IPS-NIHi11 (cell line): ENCODE measurements at regions not wholly inside any gene's neighbourhood (a gene's known extent, or its start where the extent isn't known, plus 50 kb on each side); places are given as distances from the start of the nearest gene placed in this dataset.
A peak's percentile ranks its signal among the peaks of the same experiment; 100 is the strongest.
"Not testable (repeated sequence)": the region's sequence is repeated elsewhere in the genome, so short reads cannot be mapped to it uniquely, and the experiment has no call there.

Experiments used
- DNase-seq: peaks from one replicate; pipeline ENCODE4 v3.0.0; 2012; ENCODE audit warnings: mixed read lengths, low spot score

DNA sequence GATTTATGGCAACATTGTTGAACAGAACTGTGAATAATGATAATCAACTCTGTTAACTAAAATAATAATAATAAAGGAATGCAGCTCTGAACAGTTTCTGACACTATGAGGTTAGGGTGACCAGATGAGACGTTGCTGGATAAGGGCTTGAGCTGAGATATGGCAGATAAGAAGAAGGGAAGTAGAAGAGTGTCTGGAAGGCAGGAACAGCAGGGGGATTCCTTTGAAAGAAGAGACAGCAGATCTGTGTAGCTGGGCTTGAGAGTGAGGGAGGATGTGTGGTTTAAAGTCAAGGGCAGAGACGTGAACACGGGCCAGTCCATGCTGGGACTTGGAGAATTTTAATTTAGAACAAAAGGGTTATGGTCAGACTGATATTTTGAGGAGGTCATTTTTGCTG lies 273.1 kb upstream of the SLC14A2 start:
- DNase-seq, result no peak

GRCh38 chr18:45342653-45343052 lies 272.6 kb upstream of the SLC14A2 start:
- DNase-seq, result no peak

DNA sequence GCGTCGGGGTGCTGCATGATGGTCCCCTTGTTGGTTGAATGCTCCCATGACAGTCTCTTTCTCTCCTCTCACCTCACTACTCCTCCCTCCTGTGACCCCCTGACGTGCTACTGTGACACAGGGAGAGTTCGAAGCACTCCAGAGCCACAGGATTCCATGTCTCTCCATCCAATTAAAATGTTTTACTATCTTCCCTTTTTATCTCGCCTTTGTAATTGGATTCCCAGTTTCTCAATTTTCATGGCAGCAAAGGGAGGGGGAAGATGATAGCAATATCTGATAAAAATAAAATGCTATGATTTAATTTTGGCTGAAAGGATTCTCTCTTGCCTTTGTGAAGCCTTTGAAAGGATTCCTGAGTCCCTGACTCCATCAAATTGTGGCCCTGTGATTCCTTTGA lies 271.9 kb upstream of the SLC14A2 start:
- DNase-seq, result no peak

DNA sequence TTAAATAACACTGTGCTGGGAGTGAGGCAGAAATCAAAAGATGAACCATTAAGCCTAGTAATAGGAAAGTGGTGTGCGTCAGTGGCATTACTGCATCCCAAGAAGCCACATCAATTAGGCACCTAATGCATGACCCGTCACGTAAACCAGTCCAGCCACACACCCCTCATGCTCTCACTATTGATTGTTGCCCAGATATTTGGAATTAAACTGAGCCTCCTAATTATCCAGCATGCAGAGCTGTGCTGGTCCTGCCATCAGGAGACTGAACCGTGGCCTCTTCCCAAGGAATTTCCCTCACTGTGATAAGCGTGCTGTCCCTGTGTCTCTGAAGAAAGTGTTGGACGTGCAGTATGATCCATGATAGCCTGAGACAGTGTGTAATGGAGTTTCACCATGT lies 270.6 kb upstream of the SLC14A2 start:
- not testable (repeated sequence) for DNase-seq

DNA sequence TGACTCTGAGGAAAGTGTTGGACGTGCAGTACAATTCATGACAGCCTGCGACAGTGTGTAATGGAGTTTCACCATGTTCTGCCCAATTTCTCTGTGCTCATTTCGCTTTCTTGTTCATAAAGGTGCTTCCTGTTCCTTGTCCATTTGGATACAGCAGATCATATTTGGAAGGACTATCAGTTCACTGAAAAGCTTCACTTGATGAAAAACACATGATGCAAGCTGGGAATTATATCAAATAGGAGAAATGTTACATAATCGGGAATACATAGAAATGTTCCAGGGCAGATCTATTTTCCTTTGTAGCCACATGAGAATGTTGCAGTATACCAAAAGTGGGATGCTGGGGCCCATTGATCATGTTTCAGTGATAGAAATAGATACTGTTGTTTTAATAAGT lies 266.3 kb upstream of the SLC14A2 start:
- DNase-seq, result no peak

DNA sequence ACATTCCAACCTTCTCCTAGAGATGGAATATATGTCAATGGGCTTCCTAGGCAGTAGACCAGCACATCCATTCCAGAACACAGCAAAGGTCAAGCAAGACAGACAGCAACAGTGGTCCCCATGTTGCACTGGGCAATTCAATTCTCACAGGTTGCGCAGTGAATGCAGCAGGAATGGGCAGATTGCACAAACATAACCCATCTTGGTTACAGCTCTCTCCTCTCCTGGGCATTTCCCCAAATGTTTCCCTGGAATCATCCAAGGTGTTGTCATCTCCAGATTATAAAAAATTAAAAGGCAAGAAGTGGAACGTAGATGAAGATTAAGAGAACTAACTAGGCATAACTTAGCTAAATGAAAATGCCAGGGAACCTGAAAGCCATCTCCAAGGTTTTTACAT lies 265.8 kb upstream of the SLC14A2 start:
- DNase-seq, result no peak

DNA sequence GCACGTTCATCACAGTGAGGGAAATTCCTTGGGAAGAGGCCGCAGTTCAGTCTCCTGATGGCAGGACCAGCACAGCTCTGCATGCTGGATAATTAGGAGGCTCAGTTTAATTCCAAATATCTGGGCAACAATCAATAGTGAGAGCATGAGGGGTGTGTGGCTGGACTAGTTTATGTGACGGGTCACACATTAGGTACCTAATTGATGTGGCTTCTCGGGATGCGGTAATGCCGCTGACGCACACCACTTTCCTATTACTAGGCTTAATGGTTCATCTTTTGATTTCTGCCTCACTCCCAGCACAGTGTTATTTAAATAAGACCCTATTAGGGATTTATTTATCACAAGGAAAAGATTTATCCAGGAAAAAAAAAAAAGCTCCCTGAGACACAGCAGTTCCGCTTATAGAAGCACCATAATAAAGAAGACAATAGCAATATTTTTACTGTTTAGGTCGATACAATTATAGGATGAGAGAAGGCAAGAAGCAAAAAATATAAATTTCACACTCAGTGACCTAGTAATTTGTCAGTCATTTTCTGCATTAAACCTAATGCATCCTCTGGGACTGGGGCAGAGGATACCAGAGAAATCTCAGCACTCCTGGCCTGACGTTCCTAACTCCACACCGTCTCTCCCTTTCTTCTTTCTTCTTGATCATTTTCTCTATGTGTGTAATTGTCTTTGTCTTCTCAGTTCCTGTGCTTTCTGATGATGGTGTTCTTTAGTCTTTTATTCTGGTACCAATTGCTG lies 264.7 kb upstream of the SLC14A2 start:
- DNase-seq, result no peak

DNA sequence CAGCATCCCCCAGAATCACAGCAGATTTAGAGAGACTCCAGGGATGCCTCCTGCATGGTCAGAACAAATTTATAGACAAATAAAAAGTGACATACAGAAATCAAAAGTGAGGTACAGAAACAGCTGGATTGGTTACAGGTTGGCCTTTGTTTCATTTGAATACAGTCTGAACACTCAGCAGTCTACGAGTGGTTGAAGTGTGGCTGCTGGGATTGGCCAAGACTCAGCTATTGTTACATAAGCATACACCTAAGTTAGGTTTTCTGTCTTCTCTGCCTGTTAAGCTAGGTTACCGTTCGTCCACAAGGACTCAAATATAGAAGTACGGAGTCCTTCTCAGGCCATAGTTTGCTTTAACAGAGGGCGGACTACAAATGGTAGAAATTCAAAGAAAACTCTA lies 262.4 kb upstream of the SLC14A2 start:
- no peak for DNase-seq

DNA sequence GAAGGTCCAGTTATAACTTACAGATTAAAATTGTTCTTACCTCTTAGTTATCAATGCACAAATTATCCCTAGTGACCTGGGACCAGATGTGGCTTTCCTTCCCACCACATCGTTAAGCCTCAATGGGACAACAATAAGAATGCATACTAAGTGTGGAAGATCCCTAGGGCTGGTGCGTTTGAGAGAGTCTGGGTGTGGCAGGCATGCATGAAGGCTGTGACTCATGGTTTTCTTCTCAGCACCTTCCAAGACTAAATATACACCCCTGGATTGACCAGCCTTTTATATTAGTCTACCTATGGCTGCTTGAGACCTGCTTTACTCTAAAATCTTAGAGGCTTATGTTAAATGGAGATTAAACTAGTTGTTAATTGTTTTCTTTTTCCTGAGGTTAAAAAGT lies 261.7 kb upstream of the SLC14A2 start:
- peak; percentile 13 for DNase-seq

- DNase-seq, result no peak
Measured at GRCh38 chr18:45355944-45356520, 259.2 kb upstream of the SLC14A2 start.

GRCh38 chr18:45357686-45358470 lies 257.4 kb upstream of the SLC14A2 start:
- DNase-seq, result no peak

DNA sequence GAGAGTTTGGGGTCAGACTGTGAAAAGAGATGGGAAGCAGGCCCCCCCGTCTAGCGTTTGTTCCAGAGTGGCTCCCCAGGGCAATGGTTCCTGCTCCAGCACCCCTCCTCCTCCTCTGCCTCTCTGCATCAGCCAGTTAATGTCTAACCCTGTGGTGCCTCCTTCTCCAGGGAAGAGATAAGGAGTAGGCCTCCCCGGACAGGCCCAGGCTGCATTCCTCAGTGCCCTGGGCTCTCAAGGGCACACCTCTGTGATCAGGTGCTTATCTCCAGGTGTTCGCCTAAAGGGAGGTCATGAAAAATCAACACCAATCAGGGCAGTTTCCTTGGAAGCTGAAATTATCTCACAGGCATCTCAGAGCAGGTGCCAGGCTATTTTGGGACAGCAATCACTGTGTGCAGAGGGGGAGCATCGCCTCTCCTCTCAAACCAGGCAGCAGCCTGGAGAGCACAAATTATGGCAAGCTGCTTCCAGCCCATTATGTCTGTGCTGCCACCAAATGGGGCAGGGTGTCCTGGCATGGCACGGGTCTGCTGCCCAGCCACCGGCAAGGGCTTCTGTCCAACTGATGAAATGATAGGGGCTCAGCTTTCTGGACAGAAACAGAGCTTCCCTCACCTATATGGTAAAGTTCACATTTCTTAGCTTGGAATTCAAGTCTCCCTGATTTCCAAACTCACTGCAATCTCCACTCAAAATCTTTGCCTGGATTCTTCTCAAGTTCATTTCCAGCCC lies 255.8 kb upstream of the SLC14A2 start:
- DNase-seq, result no peak

GRCh38 chr18:45361125-45361851 lies 254.0 kb upstream of the SLC14A2 start:
- no peak for DNase-seq

- no peak for DNase-seq
Measured at GRCh38 chr18:45363196-45363595, 252.1 kb upstream of the SLC14A2 start.

GRCh38 chr18:45365835-45366234 lies 249.4 kb upstream of the SLC14A2 start:
- DNase-seq, result no peak

GRCh38 chr18:45370255-45371010 lies 244.8 kb upstream of the SLC14A2 start:
- no peak for DNase-seq

GRCh38 chr18:45373286-45373880 lies 241.9 kb upstream of the SLC14A2 start:
- DNase-seq, result no peak

DNA sequence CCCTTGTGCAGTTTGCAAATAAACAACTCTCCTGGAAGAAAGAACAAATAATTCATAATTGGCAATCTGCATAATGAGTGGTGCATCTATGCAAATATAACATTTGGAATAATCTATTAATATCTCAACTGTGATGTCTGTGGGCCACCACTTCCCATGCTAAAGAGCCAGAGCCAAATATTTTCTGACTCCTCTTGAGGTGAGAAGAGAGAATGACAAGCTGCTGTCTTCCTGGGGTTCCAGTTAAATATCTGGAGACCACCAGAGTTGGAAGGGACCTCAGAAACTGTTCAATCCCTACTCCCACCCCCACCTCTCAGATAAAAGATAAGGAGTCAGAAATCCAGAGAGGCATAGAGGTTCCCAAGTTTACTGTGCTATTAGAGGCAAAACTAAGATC lies 241.0 kb upstream of the SLC14A2 start:
- no peak for DNase-seq

DNA sequence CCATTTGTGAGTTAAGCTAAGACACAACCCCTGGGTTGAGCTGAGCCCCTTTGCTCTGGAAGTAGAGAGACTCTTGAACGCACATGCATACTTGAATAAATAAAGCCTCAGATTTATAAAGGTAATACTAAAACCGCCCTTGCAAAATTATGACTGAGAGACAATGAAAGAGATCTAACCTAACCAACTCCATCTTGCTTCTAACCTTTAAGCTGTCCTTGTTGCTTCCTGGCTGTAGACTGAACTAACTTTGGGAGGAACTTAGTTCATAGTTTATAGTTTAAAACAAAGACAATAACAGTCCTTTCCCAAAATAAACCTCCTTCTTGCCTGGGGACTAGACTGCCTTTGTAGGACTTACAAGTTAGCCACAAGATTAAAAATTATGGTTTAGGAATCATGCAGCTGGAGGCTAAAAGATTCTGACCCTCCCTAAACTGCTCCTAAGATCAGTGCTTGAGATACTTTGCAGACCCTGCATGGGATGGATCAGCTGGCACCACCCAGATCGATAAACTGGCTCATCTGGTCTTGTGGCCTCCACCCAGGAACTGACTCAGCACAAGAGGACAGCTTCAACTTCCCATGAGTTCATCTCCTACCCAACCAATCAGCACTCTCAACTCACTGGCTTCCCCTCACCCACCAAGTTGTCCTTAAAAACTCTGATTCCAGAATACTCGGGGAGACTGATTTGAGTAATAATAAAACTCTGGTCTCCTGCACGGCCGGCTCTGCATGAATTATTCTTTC lies 240.2 kb upstream of the SLC14A2 start:
- DNase-seq, result no peak

DNA sequence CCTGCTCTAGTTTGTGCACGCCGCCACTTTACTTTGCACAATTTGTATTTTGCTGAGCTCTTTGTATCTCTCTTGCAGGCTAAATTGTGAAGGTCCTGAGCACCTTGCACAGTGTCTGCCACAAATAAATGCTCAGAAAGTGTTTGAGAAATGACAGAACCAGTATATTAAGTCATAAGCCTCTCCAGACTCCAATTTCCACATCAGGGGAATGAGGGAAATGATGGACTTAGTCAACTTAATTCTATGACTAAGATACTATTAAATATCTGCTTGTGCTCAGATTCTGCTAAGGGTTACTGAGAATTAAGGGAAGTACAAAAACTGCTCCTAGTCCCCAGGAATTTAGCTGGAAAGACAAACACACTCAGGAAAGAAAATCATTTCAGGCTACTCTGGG lies 239.1 kb upstream of the SLC14A2 start:
- DNase-seq, result no peak
